Endodermal cell (in vitro differentiated cells): ENCODE measurements at regions not wholly inside any gene's neighbourhood (a gene's known extent, or its start where the extent isn't known, plus 50 kb on each side); places are given as distances from the start of the nearest gene placed in this dataset.

ENCODE experiments used
- DNase-seq: peaks from one replicate; pipeline ENCODE4 v3.0.0-alpha.2; 2017
- H3K27ac ChIP-seq: 2 replicates; pipeline ENCODE4 v1.5.1; 2013; ENCODE audit warnings: mild to moderate bottlenecking, low read depth, low read length, moderate library complexity
- H3K27me3 ChIP-seq: 2 replicates; pipeline ENCODE4 v1.6.1; 2013; ENCODE audit warnings: mild to moderate bottlenecking, low read length, moderate library complexity; ENCODE audit not compliant: insufficient read depth, control insufficient read depth, poor library complexity, severe bottlenecking
- H3K36me3 ChIP-seq: 2 replicates; pipeline ENCODE4 v1.7.0; 2013; ENCODE audit warnings: mild to moderate bottlenecking, low read length, moderate library complexity; ENCODE audit not compliant: control insufficient read depth, insufficient read depth
- H3K4me1 ChIP-seq: one replicate; pipeline ENCODE4 v1.7.0; 2013; ENCODE audit warnings: low read length; ENCODE audit not compliant: control insufficient read depth, insufficient read depth
- H3K4me3 ChIP-seq: 2 replicates; pipeline ENCODE4 v1.5.1; 2013; ENCODE audit warnings: mild to moderate bottlenecking, low read length, moderate library complexity
- H3K9ac ChIP-seq: 2 replicates; pipeline ENCODE4 v1.6.1; 2013; ENCODE audit warnings: mild to moderate bottlenecking, low read length, moderate library complexity; ENCODE audit not compliant: poor library complexity, severe bottlenecking; ENCODE audit errors: extremely low read depth
- H3K9me3 ChIP-seq: 2 replicates; pipeline ENCODE4 v1.6.1; 2013; ENCODE audit warnings: mild to moderate bottlenecking, low read length, moderate library complexity; ENCODE audit not compliant: control insufficient read depth
- H3K27ac Mint-ChIP-seq: 2 replicates; pipeline ENCODE4 v1.8.0; 2020; ENCODE audit warnings: mixed read lengths
- H3K27me3 Mint-ChIP-seq: 2 replicates; pipeline ENCODE4 v1.8.0; 2021; ENCODE audit warnings: mild to moderate bottlenecking, mixed read lengths; ENCODE audit not compliant: insufficient read depth
- H3K36me3 Mint-ChIP-seq: 2 replicates; pipeline ENCODE4 v1.8.0; 2020; ENCODE audit warnings: low read depth, mixed read lengths
- H3K4me1 Mint-ChIP-seq: 2 replicates; pipeline ENCODE4 v1.8.0; 2020; ENCODE audit warnings: mixed read lengths
- H3K4me3 Mint-ChIP-seq: 2 replicates; pipeline ENCODE4 v1.8.0; 2020; ENCODE audit warnings: mild to moderate bottlenecking, moderate library complexity, mixed read lengths
- H3K9me3 Mint-ChIP-seq: 2 replicates; pipeline ENCODE4 v1.8.0; 2020; ENCODE audit warnings: mild to moderate bottlenecking, mixed read lengths
- WGBS, 2 experiments: methylation state at CpG; one replicate each; pipeline versions ENCODE4 v1.1.5 to v1.1.7; 2013; ENCODE audit warnings: missing lambda C conversion rate in 2 of 2, mixed read lengths in 1 of 2; ENCODE audit not compliant: insufficient coverage in 1 of 2, insufficient read length in 1 of 2; 5-methylcytosine and 5-hydroxymethylcytosine counted together
- TF ChIP-seq, protein P1 (sequence below): fragments of 200-600 bp; sonication (generic); conservative IDR thresholded peaks from 2 replicates; pipeline ENCODE4 v1.5.0; 2021; ENCODE audit warnings: antibody characterized with exemption, mild to moderate bottlenecking

DNA sequence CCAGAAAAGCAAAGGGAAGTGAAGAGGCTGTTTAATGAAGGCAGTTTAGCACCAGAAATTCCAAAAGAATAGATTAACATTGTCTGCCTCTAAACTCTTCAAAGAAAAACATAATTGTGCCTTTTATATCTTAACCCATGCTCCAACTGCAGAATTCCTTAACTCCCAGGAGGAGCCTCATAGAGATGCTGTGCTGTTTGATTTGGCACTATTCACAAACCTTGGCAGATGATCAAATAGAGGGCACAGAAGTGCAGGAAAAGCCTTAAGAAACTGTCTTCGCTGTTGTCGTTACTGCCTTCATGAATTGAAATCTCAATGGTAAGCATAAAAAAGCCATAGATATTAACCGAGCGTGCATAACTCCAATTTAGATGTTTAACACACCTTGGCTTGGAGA lies 124.1 kb upstream of the MPPED2 start:
- Histone ChIP-seq H3K4me1 (no peaks in the 10 kb centered on the region), H3K9ac (no peak overlapping the region), H3K36me3 (no peaks in the 10 kb centered on the region), H3K4me3 (no peak overlapping the region), H3K27ac (no peak overlapping the region), H3K27me3 (no peaks in the 10 kb centered on the region), H3K9me3 (no peaks in the 10 kb centered on the region)
- 94 to 95% methylated on average over 4 of the region's 4 CpGs for WGBS, 2 experiments
- Mint-ChIP-seq H3K27ac (no peak overlapping the region), H3K27me3 (no peaks in the 10 kb centered on the region), H3K4me1 (no peaks in the 10 kb centered on the region), H3K9me3 (no peaks in the 10 kb centered on the region), H3K36me3 (no peaks in the 10 kb centered on the region), H3K4me3 (no peak overlapping the region)
- DNase-seq, result no peak
- TF ChIP-seq, protein P1, sequence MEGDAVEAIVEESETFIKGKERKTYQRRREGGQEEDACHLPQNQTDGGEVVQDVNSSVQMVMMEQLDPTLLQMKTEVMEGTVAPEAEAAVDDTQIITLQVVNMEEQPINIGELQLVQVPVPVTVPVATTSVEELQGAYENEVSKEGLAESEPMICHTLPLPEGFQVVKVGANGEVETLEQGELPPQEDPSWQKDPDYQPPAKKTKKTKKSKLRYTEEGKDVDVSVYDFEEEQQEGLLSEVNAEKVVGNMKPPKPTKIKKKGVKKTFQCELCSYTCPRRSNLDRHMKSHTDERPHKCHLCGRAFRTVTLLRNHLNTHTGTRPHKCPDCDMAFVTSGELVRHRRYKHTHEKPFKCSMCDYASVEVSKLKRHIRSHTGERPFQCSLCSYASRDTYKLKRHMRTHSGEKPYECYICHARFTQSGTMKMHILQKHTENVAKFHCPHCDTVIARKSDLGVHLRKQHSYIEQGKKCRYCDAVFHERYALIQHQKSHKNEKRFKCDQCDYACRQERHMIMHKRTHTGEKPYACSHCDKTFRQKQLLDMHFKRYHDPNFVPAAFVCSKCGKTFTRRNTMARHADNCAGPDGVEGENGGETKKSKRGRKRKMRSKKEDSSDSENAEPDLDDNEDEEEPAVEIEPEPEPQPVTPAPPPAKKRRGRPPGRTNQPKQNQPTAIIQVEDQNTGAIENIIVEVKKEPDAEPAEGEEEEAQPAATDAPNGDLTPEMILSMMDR, result no peak

GRCh38 chr11:30707110-30707509 lies 121.0 kb upstream of the MPPED2 start:
- Mint-ChIP-seq H3K36me3 (no peaks in the 10 kb centered on the region), H3K4me3 (no peak overlapping the region), H3K4me1 (no peaks in the 10 kb centered on the region), H3K27me3 (no peaks in the 10 kb centered on the region), H3K27ac (no peak overlapping the region), H3K9me3 (no peaks in the 10 kb centered on the region)
- no peaks in the 10 kb centered on the region for H3K4me1 ChIP-seq
- no peak for DNase-seq
- no peaks in the 10 kb centered on the region for H3K9me3 ChIP-seq
- no peaks in the 10 kb centered on the region for H3K27me3 ChIP-seq
- H3K4me3 ChIP-seq, result no peak overlapping the region
- H3K27ac ChIP-seq, result no peak overlapping the region
- TF ChIP-seq, protein P1, result no peak
- H3K36me3 ChIP-seq, result no peaks in the 10 kb centered on the region
- H3K9ac ChIP-seq, result no peak overlapping the region

GRCh38 chr11:30705913-30706675 lies 119.9 kb upstream of the MPPED2 start:
- no peaks in the 10 kb centered on the region for H3K27me3 Mint-ChIP-seq
- H3K4me1 Mint-ChIP-seq, result no peaks in the 10 kb centered on the region
- Histone ChIP-seq H3K4me1 (no peaks in the 10 kb centered on the region), H3K4me3 (no peak overlapping the region), H3K27me3 (no peaks in the 10 kb centered on the region), H3K9me3 (no peaks in the 10 kb centered on the region), H3K36me3 (no peaks in the 10 kb centered on the region), H3K9ac (no peak overlapping the region), H3K27ac (no peak overlapping the region)
- DNase-seq, result no peak
- TF ChIP-seq, protein P1, result no peak
- no peak overlapping the region for H3K4me3 Mint-ChIP-seq
- H3K36me3 Mint-ChIP-seq, result no peaks in the 10 kb centered on the region
- H3K9me3 Mint-ChIP-seq, result no peaks in the 10 kb centered on the region
- H3K27ac Mint-ChIP-seq, result no peak overlapping the region
- 67 to 86% methylated on average over 1 of the region's 2 CpGs for WGBS, 2 experiments
